GM19023 (cell line): ENCODE measurements at regions not wholly inside any gene's neighbourhood (a gene's known extent, or its start where the extent isn't known, plus 50 kb on each side); places are given as distances from the start of the nearest gene placed in this dataset.

ENCODE experiments used
- ATAC-seq: cut with Tn5 transposase; IDR thresholded peaks from one replicate; pipeline ENCODE4 v1.9.1; 2021; ENCODE audit warnings: mild to moderate bottlenecking, moderate library complexity; ENCODE audit not compliant: unreplicated experiment

GRCh38 chr4:4775493-4776004 is 83.9 kb upstream of the MSX1 start:
- no peak for ATAC-seq

- ATAC-seq = no peak
Observed at GRCh38 chr4:4772534-4772933, 86.9 kb upstream of the MSX1 start.

- no peak for ATAC-seq
Observed at GRCh38 chr4:4771160-4771559, 88.3 kb upstream of the MSX1 start.

GRCh38 chr4:4770610-4771009 is 88.9 kb upstream of the MSX1 start:
- ATAC-seq = no peak

GRCh38 chr4:4766564-4766963 is 92.9 kb upstream of the MSX1 start:
- ATAC-seq = no peak

GRCh38 chr4:4765811-4766210 is 93.7 kb upstream of the MSX1 start:
- ATAC-seq = no peak

- ATAC-seq = no peak
Observed at GRCh38 chr4:4764558-4764905, 94.9 kb upstream of the MSX1 start.

GRCh38 chr4:4763822-4764557 is 95.5 kb upstream of the MSX1 start:
- no peak for ATAC-seq

- peak; percentile 92 for ATAC-seq
Observed at GRCh38 chr4:4762909-4763821, 96.3 kb upstream of the MSX1 start.

GRCh38 chr4:4762300-4762699 is 97.2 kb upstream of the MSX1 start:
- no peak for ATAC-seq

- ATAC-seq = no peak
Observed at GRCh38 chr4:4761128-4761982, 98.1 kb upstream of the MSX1 start.

- ATAC-seq = no peak
Observed at GRCh38 chr4:4759883-4760282, 99.6 kb upstream of the MSX1 start.

- no peak for ATAC-seq
Observed at GRCh38 chr4:4759232-4759631, 100.2 kb upstream of the MSX1 start.

- ATAC-seq = peak; percentile 41
Observed at GRCh38 chr4:4758681-4759080, 100.8 kb upstream of the MSX1 start.

GRCh38 chr4:4755306-4755705 is 104.2 kb upstream of the MSX1 start:
- ATAC-seq = no peak

GRCh38 chr4:4754641-4755040 is 104.8 kb upstream of the MSX1 start:
- ATAC-seq = no peak

- ATAC-seq = no peak
Observed at GRCh38 chr4:4753643-4754042, 105.8 kb upstream of the MSX1 start.

GRCh38 chr4:4752576-4753401 is 106.7 kb upstream of the MSX1 start:
- ATAC-seq = no peak

GRCh38 chr4:4752025-4752424 is 107.4 kb upstream of the MSX1 start:
- no peak for ATAC-seq

- no peak for ATAC-seq
Observed at GRCh38 chr4:4750187-4750586, 109.3 kb upstream of the MSX1 start.
